ENCODE measurements at regions not wholly inside any gene's neighbourhood (a gene's known extent, or its start where the extent isn't known, plus 50 kb on each side); places are given as distances from the start of the nearest gene placed in this dataset.
"Not testable (repeated sequence)": the region's sequence is repeated elsewhere in the genome, so short reads cannot be mapped to it uniquely, and the experiment has no call there.

DNA sequence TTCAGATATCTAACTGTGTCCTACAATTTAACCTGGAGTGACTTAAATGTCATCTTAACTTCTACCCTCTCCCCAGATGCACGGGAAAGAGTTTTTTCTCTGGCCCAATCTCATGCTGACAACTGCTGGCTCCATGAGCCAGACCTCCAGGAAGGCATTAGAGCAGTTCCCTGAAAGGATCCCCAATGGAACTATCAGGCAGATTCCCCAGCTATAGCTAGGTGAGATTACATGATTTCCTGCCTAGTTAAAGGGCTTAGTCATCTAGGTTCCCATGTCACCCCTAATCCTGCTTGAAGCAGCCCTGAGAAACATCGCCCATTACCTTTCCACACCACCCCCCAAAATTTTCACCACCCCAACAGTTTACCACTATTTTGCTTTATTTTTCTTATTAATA lies 373.5 kb upstream of the TRPC7 start:
- DNase-seq, result no peak

DNA sequence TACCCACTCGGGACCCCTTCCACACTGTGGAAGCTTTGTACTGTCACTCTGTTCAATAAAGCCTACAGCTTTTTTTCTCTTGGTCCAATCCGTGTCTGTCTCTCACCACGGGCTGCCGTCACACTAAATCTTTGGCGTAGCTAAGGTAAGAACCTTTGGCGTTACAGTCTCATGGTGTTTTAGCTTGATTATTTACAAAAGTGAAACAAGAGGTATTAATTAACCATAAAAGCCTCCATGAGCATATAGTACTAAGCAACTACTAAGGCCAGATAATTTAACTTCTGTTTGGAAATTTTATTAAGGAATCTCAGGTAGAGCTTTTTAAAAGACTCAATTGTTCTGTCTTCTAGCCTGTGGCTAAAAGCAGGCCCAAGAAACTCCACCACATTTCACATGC lies 370.7 kb upstream of the TRPC7 start:
- no peak for DNase-seq

DNA sequence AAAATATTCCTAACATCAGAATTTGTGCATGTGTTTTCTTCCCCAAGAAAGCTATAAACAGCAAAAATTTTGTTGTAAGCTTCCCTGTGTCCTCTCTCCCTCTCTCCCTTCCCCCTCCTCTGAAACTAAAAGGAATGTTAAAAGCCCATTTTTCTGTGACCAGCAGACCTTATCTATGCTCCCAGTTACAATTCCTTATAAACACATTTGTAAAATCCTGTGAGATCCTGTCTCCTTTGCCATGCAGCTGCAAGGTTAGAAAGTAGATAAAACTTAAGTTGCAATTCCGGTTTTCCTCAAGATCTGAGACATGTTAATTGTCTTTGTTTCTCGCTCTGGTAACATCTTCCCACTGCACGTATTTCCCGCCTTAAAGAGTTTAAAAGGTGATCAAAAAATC lies 370.3 kb upstream of the TRPC7 start:
- DNase-seq, result not testable (repeated sequence)

DNA sequence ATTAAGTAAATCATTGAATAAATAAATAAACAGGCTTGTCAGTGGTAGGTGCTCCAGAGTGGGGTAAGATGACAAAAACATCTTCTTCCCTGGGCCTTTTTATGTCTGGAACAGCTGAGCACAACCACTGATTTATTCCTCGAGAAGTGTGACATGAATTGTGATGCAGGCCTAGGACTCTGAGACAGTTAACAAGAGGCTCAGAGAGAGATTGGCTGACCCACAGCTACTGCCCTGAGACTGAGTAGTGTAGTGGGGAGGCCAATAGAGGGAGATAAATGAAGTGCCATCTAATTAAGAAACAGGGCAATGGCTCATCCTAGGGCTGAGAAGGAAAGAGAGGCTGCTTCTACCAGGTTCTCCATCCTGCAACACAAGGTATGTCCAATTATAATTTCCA lies 369.3 kb upstream of the TRPC7 start:
- no peak for DNase-seq

DNA sequence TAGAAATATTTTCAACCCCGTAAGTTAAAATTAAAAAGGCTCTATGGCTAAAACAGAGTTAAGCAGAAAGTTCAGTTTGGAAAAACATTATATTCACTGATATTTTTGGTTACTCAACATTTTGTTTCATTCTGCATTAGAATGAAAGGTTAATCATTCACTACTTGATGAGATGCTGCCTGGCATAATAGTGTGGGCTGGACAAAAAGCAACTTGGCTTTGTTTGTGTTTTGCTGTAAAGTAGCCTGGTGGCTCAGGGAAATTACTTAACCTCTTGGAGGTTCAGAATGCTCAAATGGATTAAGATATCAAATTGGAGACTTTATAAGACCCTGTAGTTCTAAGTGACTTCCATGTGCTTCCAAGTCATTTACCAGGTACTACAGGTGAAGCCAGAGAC lies 367.4 kb upstream of the TRPC7 start:
- DNase-seq, result peak; percentile 47

DNA sequence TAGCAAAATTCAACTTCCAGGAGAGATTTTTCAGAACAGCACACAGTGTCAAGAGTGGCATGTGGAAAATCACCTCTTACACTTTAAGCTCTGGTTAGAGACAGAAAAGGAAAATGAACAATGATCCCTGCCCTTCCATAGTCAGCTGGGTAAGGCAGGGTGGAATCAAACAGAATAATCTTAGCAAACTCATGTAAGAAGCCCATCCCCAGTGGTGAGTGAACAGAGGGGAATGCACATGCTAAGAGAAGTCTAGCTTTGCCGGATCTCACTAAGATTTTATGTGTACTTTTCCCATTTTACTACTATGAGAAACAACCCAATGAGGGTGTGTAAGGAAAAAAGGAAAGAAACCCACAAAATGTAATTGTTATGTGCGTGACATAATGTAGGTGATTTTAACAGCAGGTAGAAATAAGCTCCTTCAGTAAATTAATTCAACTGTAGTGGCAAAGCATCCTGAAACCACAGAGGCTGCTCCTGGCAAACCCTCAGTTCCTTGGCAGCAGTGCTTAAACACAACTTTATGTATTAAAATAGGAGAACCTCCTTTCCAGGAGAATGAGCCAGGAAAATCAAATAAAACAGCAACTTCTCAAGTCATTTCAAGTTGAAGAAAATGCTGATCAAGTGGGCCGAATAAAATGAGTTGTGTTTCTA lies 366.0 kb upstream of the TRPC7 start:
- no peak for DNase-seq

DNA sequence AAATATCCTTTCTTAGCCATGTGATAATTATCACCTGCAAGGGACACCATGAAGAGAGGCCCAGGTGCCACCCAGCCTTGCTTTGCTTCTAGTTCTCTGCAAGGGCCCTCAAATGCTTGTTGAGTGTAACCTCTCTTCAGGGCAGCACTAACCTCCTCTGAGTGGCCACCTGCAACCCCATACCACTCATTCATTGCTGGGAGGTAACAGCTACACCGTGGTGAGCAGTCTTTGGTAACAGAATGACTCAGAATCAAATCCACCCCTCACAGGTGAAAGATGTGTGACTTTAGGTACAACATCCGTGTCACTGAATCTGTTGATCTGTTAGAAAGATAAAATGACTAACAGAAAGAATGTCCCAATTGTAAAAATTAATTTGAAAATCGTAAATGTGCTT lies 365.1 kb upstream of the TRPC7 start:
- peak; percentile 26 for DNase-seq

DNA sequence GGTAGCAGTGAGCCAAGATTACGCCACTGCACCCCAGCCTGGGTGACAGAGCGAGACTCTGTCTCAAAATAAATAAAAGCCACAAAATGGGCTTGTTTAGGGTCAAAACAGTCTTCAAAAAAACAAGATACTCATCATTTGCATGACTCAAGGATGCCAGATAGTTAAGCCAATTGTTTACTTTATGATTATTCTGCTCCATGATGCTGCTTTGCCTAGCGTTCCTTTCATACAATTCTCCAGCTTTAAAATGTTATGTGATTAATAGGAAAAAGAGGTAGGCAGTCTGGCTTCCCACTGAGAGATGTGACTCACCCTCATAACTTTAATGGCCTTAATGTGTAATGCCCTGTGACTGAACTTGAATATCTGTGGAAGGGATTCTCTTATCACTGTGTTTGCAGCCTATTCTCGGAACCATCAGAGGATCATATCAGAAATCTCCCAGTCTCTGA lies 364.6 kb upstream of the TRPC7 start:
- DNase-seq, result peak; percentile 98

DNA sequence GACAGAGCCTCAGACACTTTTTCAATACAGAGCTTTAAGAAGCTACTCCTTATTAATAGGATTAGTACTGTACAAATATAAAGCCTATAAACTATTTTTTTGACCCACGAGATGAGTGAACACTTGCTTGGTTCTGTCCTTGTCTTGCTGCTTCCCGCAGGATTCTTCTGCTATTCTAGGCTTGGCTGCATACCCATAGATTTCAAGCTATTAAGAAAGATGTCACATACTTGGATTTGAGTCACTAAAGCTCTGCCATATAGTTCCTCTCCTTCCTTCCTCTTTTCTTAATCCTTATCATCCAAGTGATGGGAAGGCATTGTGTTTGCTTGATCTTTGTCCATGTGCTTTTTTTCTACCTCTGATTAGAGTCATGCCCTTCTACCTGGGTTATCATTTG lies 361.2 kb upstream of the TRPC7 start:
- no peak for DNase-seq

DNA sequence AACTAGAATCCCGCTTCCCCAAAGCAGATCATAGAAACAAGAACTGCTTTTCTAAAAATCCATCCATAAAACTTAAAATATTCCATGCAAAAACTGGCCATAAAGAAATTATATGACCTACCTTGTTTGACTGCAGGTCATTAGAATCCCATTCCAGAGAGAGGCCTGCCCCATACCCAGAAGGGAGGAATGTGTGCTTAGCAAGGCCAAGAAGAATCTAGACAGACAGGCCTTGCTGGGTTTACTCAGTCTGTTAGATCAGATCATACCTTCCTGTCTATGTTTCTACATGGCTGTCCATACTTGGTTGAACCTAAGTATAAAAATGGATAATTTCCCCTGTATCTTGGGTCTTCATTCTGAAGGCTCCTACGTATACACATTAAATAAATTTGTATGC lies 358.8 kb upstream of the TRPC7 start:
- DNase-seq, result no peak

DNA sequence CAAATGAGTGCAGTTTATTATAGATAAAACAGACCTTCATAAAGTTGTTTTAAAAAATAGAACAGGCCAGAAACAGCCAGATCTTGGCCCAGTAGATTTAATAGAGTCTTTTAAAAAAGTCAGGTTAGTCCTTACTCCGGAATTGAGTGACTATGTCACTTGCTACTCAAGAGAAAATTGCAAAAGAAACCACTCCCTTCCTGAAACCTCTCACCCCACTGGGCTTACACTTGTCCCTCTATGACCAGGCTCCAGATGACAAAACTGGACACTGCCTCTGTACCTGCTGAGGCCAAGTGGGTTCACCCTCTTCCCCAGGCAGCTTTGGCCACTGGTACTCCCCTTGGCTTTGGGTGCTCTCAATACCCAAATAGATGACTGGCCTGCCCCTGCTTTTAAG lies 357.2 kb upstream of the TRPC7 start:
- DNase-seq, result no peak

DNA sequence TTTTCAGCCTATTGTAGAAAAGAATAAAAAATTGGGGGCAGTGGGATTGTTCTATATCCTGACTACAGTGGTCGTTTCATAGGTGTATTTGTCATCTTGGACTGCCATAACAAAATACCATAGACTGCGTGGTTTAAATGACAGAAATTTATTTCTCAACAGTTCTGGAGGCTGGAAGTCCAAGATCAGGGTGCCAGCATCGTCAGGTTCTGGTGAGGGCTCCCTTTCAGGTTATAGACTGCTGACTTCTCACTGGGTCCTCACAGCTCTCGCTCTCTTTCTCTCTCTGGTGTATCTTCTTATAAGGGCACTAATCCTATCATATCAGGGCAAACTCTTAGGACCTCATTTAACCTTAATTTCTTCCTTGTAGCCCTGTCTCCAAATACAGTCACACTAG lies 356.7 kb upstream of the TRPC7 start:
- DNase-seq, result no peak

DNA sequence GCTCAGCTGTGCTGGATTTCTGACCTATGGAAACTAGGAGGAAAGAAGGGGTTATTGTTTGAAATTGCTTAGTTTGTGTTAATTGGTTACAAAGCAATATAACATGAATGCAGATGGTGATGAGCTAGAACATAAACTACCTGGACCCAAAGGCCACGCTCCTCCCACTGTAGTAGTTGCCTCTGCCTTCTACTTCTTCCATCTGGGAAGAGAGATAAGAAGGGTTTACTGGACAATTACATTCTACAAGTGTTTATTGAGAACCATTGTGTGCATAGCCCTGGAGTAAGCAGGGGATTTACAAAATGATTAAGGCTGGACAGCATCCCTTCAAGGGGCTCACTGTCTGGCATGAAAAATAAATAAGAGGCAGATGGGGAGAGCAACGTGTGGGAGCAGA lies 355.3 kb upstream of the TRPC7 start:
- no peak for DNase-seq

DNA sequence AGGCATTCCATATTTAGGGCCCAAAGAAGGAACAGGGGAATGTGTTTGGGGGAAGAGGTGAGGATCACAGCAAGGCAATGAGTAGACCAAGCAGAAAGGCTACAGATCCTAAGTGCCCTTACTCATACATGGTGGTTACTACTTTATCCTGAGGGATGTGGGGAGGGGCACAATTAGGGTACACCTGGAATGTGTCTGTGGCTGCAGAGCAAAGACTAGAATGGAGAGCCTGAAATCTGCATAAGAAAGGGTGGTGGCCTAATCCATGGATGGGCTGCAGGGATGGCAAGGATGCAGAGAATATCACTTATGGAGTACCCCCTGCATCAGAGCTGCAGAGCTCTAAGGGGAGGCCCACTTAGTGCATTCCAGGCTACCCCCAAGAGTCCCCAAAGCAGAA lies 352.6 kb upstream of the TRPC7 start:
- DNase-seq, result no peak

DNA sequence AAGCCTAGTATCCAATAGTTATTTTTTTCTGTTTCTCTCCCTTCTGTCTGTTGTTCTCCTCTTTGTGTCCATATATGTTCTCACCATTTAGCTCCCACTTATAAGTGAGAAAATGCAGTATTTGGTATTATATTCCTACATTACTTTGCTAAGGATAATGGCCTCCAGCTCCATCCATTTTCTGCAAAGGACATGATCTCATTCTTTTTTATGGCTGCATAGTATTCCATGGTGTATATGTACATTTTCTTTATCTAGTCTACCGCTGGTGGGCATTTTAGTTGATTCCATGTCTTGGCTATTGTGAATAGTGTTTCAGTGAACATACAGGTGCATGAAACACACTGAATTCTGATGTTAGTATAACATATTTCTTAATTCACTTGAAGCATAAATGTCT lies 348.9 kb upstream of the TRPC7 start:
- DNase-seq, result no peak

DNA sequence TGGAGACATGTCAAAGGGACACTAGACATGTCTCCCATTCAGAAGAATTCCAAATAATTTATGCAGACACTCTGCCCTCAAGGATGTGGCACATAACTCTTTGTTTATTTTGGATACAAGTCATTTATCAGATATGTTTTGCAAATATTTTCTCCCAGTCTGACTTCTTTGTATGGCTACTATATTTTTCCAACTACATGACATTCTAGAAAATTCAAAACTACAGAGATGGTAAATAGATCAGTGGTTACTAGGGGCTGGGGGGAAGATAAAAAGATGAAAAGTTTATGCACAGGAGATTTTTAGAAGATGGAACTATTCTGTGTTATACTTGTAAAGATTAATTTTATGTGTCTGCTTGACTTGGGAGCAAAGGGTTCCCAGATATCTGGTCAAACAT lies 347.3 kb upstream of the TRPC7 start:
- DNase-seq, result no peak

DNA sequence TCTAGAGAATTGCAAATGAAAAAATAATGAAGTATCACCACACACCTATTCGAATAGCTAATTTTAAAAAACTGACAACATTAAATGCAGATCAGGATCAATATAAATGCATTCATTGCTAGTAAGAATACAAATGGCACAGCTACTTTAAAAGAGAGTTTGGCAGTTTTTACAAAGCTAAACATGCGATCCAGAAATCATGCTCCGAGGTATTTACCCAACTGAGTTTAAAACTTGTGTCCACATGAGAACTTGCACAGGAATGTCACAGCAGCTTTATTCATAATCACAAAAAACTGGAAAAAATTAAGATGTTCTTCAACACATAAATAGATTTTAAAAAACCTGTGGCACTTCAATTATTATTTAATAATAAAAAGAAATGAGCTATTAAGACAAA lies 345.5 kb upstream of the TRPC7 start:
- DNase-seq, result no peak

DNA sequence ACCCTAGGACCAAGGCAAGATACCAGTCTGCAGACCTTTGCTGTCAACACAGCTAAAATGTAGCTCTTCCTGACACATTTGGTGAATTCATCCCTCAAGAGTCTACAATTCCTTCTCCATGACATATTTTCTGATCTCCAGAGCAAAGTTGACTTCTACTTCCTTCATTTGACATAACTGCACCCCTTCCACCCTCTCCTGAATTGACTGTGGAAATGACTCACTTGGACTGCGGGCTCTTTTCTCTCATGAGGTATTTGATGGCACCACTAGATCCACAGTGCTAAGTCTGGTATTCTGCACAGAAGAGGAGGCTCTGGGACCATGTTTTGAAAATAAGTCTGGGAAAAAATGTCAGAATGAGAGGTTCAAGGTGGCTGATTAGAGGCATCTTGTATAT lies 338.4 kb upstream of the TRPC7 start:
- no peak for DNase-seq

DNA sequence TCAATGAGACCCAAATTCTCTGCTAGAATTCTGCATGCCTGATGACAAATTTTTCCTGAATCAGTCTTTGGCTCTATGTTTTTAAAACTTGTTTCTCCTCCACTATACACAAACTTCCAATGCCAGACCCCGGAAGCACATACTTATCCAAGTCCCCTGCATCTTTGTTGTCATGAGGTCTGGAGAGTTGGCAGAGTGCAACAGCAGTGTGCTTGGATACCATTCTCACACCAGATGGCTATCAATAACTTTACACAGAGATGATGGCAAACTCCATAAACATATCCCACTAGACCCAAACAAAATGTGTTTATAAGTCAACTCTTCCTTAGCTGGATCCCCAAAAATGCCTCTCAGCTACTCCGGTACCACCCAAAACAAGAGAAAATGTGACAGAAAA lies 337.7 kb upstream of the TRPC7 start:
- DNase-seq, result no peak

DNA sequence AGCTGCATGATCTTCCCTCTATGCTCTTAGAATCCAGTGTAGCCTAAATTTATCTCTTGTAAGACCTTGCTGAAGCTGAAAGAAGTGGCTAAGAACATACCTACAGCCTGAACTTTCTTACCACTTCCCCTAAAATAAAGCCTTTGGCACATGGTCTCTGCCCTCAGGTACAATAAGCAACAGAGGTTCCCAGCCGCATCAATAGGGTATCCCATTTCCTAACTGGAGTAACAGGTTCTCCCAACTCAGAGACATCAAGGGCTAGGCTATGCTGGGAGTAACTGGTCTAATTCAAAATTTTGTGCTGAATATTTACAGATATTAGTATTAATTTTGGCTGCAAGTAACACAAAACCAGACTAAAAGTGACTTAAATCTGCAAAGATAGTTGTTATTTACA lies 335.8 kb upstream of the TRPC7 start:
- DNase-seq, result no peak

DNA sequence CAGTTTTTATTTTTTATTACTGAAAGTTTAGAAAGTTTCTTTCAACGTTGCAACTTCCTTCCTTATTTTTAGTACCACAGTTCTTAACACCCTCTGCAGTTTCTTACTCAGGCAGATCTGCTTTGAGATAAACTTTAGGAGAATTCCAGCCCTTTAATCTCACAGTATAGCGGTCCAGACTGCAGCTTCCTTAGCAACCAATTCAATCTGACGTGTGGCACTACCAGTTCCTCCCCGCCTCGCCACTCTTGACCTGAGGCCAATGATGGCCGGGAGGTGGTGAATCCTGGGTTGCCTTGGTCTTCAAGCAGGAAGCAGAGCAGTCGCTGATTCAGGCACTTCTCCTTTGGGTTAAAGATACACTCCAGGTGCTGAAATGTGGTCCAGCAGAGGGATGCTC lies 334.3 kb upstream of the TRPC7 start:
- DNase-seq, result no peak

DNA sequence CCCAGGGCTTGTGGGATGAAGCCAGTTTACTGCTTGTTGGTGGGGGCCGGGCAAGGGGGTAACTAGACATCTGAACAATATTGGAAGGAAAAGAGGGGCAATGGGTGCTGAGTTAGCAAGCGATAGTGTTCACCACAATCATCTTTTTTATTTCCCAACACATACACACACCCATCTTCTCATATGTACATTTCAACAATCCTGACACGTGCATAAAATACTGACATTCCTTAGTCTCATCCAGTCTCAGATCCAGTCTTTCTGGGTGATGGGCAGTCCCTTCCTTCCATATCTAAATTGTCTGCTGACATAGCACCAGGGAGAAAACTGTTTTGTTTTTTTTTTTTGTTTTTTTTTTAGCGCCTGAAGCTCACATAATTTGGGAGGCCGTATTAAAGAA lies 333.6 kb upstream of the TRPC7 start:
- DNase-seq, result no peak

DNA sequence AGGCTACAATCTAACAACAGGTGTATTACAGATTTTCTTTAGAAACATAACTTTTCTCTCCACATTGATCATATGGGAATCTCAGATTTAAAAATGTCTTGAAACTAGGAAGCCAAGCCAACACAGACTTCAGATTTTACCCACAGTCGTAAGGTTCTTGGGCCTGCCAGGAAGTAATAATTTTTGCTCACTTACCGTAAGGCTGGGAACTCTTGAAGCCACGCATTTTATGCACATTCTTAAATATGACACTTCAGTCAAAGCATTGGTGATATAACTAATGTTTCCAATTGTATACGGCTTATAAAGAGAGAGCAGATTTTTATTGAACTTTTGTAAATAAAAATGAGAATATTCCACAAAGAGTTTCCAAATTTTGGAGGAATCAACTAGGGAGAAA lies 328.9 kb upstream of the TRPC7 start:
- DNase-seq, result no peak

DNA sequence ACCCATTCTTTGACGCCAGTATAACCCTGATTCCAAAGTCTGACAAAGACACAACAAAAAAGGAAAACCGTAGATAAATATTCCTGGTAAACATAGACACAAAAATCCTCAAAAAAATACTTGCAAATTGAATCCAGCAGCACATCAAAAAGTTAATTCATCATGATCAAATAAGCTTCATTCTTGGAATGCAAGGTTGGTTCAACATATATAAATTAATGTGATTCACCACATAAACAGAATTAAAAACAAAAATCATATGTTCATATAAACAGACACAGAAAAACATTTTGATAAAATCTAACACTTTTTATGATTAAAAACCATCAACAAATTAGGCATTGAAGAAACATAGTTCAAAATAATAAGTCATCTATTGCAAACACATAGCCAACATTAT lies 324.2 kb upstream of the TRPC7 start:
- DNase-seq, result no peak

DNA sequence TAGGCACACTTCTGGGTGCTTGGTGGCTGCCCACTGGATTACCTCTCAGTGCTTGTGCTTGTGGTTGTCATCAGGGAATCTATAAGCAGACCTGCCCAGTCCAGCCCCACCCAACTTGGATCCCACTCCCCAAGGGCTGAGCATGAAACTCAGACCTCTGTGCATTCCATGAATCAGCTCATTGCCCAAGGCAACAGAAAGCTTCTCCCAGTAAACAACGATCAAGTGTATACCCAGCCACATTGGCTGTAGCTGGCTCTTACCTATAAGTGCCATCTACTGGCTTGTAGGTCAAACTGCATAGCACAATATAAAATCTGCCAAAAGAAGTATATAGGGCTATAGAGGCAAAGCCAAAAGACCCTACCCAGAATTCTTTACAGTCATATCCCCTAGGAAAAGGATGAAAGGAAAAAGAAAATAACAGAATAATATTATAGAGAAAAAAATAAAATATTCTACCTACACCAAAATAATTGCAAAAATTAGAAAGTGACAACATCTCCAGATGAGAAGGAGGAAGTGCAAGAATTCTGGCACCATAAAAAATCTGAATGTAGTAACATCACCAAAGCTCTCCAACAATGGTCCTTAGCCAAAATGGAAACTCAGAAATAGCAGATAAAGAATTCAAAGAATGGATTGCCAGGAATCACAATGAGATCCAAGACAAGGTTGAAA lies 321.0 kb upstream of the TRPC7 start:
- peak; percentile 32 for DNase-seq
